PC-3 (cell line): ENCODE measurements at regions not wholly inside any gene's neighbourhood (a gene's known extent, or its start where the extent isn't known, plus 50 kb on each side); places are given as distances from the start of the nearest gene placed in this dataset.

Source experiments
- ATAC-seq: fragments of 200-7000 bp; cut with Tn5 transposase; 2 replicates; pipeline ENCODE4 v1.9.1; 2020; ENCODE audit warnings: mild to moderate bottlenecking, moderate library complexity
- BruUV-seq: library from RNA; stranded (reverse); fragments of 400-500 nt; replicated peaks from 2 replicates; lab custom pipeline; 2021; lab: Mats Ljungman, UMichigan
- CTCF ChIA-PET: fragments of 300-600 bp; sonication (Branson Sonifier 250); formaldehyde crosslinking; loops from one replicate; lab custom pipeline; 2022; ENCODE audit warnings: antibody characterized with exemption; lab: Charles Lee
- POLR2A ChIA-PET: fragments of 300-600 bp; sonication (Branson Sonifier 250); formaldehyde crosslinking; loops from one replicate; lab custom pipeline; 2022; ENCODE audit warnings: antibody characterized with exemption; ENCODE audit not compliant: unreplicated experiment; lab: Charles Lee
- DNase-seq: peaks from one replicate; pipeline ENCODE4 v3.0.0-alpha.2; 2015
- H2AFZ ChIP-seq: fragments of 300-600 bp; sonication (generic); 2 replicates; pipeline ENCODE4 v1.6.0; 2016; ENCODE audit warnings: antibody characterized with exemption, low read length
- H3F3A ChIP-seq: fragments of 300-600 bp; sonication (generic); one replicate; pipeline ENCODE4 v1.6.0; 2017; ENCODE audit warnings: antibody characterized with exemption, low read length, control low read depth, mild to moderate bottlenecking; ENCODE audit not compliant: unreplicated experiment
- H3K27ac ChIP-seq: fragments of 300-600 bp; sonication (generic); 2 replicates; pipeline ENCODE4 v1.5.1; 2016; ENCODE audit warnings: mild to moderate bottlenecking, low read length
- H3K27me3 ChIP-seq: fragments of 300-600 bp; sonication (generic); 2 replicates; pipeline ENCODE4 v1.6.1; 2016; ENCODE audit warnings: low read length, mixed read lengths
- H3K36me3 ChIP-seq: fragments of 300-600 bp; sonication (generic); 2 replicates; pipeline ENCODE4 v1.6.1; 2016; ENCODE audit warnings: low read depth, mixed run types, low read length, mixed read lengths
- H3K4me1 ChIP-seq: fragments of 300-600 bp; sonication (generic); 2 replicates; pipeline ENCODE4 v1.5.1; 2016; ENCODE audit warnings: low read length; ENCODE audit not compliant: insufficient read depth
- H3K4me2 ChIP-seq: fragments of 300-600 bp; sonication (generic); 2 replicates; pipeline ENCODE4 v1.6.0; 2016; ENCODE audit warnings: low read length
- H3K4me3 ChIP-seq: fragments of 300-600 bp; sonication (generic); 2 replicates; pipeline ENCODE4 v1.5.1; 2016; ENCODE audit warnings: mild to moderate bottlenecking, low read length, mixed read lengths
- H3K79me2 ChIP-seq: fragments of 300-600 bp; sonication (generic); 2 replicates; pipeline ENCODE4 v1.6.1; 2017; ENCODE audit warnings: low read length, mixed read lengths
- H3K9ac ChIP-seq: fragments of 300-600 bp; sonication (generic); 2 replicates; pipeline ENCODE4 v1.6.0; 2016; ENCODE audit warnings: mild to moderate bottlenecking, low read length
- H3K9me2 ChIP-seq: fragments of 300-600 bp; sonication (generic); replicated peaks from 2 replicates; pipeline ENCODE4 v1.6.1; 2016; ENCODE audit warnings: mixed run types, low read length, mixed read lengths
- H3K9me3 ChIP-seq: fragments of 300-600 bp; sonication (generic); 2 replicates; pipeline ENCODE4 v1.6.1; 2016; ENCODE audit warnings: low read length, mixed read lengths
- H4K20me1 ChIP-seq: fragments of 300-600 bp; sonication (generic); 2 replicates; pipeline ENCODE4 v1.6.1; 2016; ENCODE audit warnings: low read length, mixed read lengths
- CTCF ChIP-seq: fragments of 300-600 bp; sonication (generic); conservative IDR thresholded peaks from 2 replicates; pipeline ENCODE4 v1.5.1; 2017; ENCODE audit warnings: antibody characterized with exemption, low read depth, mild to moderate bottlenecking, low read length
- EZH2 ChIP-seq: fragments of 300-600 bp; sonication (generic); IDR thresholded peaks from one replicate; pipeline ENCODE4 v1.6.1; 2017; ENCODE audit warnings: antibody characterized with exemption, mild to moderate bottlenecking, low read length; ENCODE audit not compliant: unreplicated experiment
- EZH2phosphoT487 ChIP-seq: fragments of 300-600 bp; sonication (generic); IDR thresholded peaks from 2 replicates; pipeline ENCODE4 v1.6.1; 2018; ENCODE audit warnings: mild to moderate bottlenecking, antibody characterized with exemption, low read length, borderline replicate concordance
- intact Hi-C: fragments of 100-400 bp; cut with micrococcal nuclease; formaldehyde crosslinking; loops from 2 replicates; pipeline ENCODE4 v1.9.0; 2023

GRCh38 chr3:103371411-103371810 lies 936.6 kb downstream of the ZPLD1 start:
- ChIA-PET CTCF (no interaction called here), POLR2A (no interaction called here)

GRCh38 chr3:103372031-103372430 lies 937.2 kb downstream of the ZPLD1 start:
- no peak for ATAC-seq
- Histone ChIP-seq H4K20me1 (no peaks in the 10 kb centered on the region), H3K4me2 (no peak overlapping the region), H3K27ac (no peak overlapping the region), H3K4me3 (no peak overlapping the region), H3K9me3 (no peaks in the 10 kb centered on the region), H3K27me3 (peaks cover 23% of the 10 kb centered on the region), H3K9me2 (no peaks in the 10 kb centered on the region), H2AFZ (no peak overlapping the region), H3F3A (no peaks in the 10 kb centered on the region), H3K36me3 (no peaks in the 10 kb centered on the region), H3K79me2 (no peaks in the 10 kb centered on the region), H3K9ac (no peak overlapping the region), H3K4me1 (no peaks in the 10 kb centered on the region)
- TF ChIP-seq EZH2phosphoT487 (no peak), CTCF (no peak), EZH2 (no peak)
- ChIA-PET POLR2A (no interaction called here), CTCF (no interaction called here)
- intact Hi-C loops: no loop called here
- DNase-seq: no peak
- BruUV-seq: no TSS peak

More at GRCh38 chr3:103371411-103371810, 936.6 kb downstream of the ZPLD1 start:
- no TSS peak for BruUV-seq
- H3K4me2 ChIP-seq: no peak overlapping the region
- no peaks in the 10 kb centered on the region for H3K9me3 ChIP-seq
- H3K79me2 ChIP-seq: no peaks in the 10 kb centered on the region
- DNase-seq: no peak
- no peak overlapping the region for H2AFZ ChIP-seq
- no peaks in the 10 kb centered on the region for H3F3A ChIP-seq
- H3K4me1 ChIP-seq: no peaks in the 10 kb centered on the region
- ATAC-seq: no peak
- no peak overlapping the region for H3K9ac ChIP-seq
- intact Hi-C loops: no loop called here
- no peak overlapping the region for H3K4me3 ChIP-seq
- no peaks in the 10 kb centered on the region for H4K20me1 ChIP-seq
- no peaks in the 10 kb centered on the region for H3K9me2 ChIP-seq
- TF ChIP-seq EZH2phosphoT487: no peak
- no peak for TF ChIP-seq CTCF
- no peak for TF ChIP-seq EZH2
- no peak overlapping the region for H3K27ac ChIP-seq
- no peaks in the 10 kb centered on the region for H3K36me3 ChIP-seq
- peaks cover 23% of the 10 kb centered on the region for H3K27me3 ChIP-seq

GRCh38 chr3:103380391-103380790 lies 945.6 kb downstream of the ZPLD1 start:
- intact Hi-C loops: no loop called here
- Histone ChIP-seq H3K4me2 (no peak overlapping the region), H3K36me3 (no peaks in the 10 kb centered on the region), H3K9me3 (no peaks in the 10 kb centered on the region), H3K79me2 (no peaks in the 10 kb centered on the region), H3K27me3 (0 out of 2 replicates have a peak, but pooled peaks cover 3% of the 10 kb centered on the region), H3K27ac (no peak overlapping the region), H3F3A (no peaks in the 10 kb centered on the region), H3K4me1 (no peaks in the 10 kb centered on the region), H2AFZ (no peak overlapping the region), H3K9me2 (no peaks in the 10 kb centered on the region), H4K20me1 (no peaks in the 10 kb centered on the region), H3K9ac (no peak overlapping the region), H3K4me3 (no peak overlapping the region)
- ChIA-PET CTCF (no interaction called here), POLR2A (no interaction called here)
- ATAC-seq: no peak
- no TSS peak for BruUV-seq
- no peak for DNase-seq
- TF ChIP-seq CTCF (no peak), EZH2phosphoT487 (no peak), EZH2 (no peak)
